ENCODE measurements at regions not wholly inside any gene's neighbourhood (a gene's known extent, or its start where the extent isn't known, plus 50 kb on each side); places are given as distances from the start of the nearest gene placed in this dataset.

GRCh38 chr1:182295697-182296096, 95.9 kb downstream of the GLUL start:
- Histone ChIP-seq H3K9me3 (ENCODE audit: low read depth, low read length) (no peaks in the 10 kb centered on the region), H3K79me2 (ENCODE audit: insufficient read depth, low read length) (no peaks in the 10 kb centered on the region), H3K4me3 (ENCODE audit: insufficient read depth, low read length) (no peak overlapping the region), H2AFZ (ENCODE audit: low read length) (no peak overlapping the region), H3K27me3 (ENCODE audit: insufficient read depth, low read length) (no peaks in the 10 kb centered on the region), H3K27ac (ENCODE audit: low read depth, low read length) (no peak overlapping the region), H3K36me3 (ENCODE audit: insufficient read depth, low read length) (no peaks in the 10 kb centered on the region), H3K4me2 (ENCODE audit: insufficient read depth, low read length) (no peak overlapping the region), H3K4me1 (ENCODE audit: insufficient read depth, low read length) (no peaks in the 10 kb centered on the region), H4K20me1 (ENCODE audit: insufficient read depth, low read length) (no peaks in the 10 kb centered on the region)
- TF ChIP-seq CTCF (IDR thresholded peaks at IDR 0.05; ENCODE audit: extremely low read depth, low read depth, low read length): no peak
- DNase-seq (ENCODE audit: insufficient read length, low spot score, missing footprints): no peak

- peaks cover 14% of the 10 kb centered on the region for H3K4me1 ChIP-seq (ENCODE audit: insufficient read depth, low read length)
- H3K27me3 ChIP-seq (ENCODE audit: insufficient read depth, low read length): no peaks in the 10 kb centered on the region
Measured at GRCh38 chr1:182293119-182293589, 98.4 kb downstream of the GLUL start.

GRCh38 chr1:182292193-182292741, 99.3 kb downstream of the GLUL start:
- Histone ChIP-seq H3K4me1 (ENCODE audit: insufficient read depth, low read length) (peaks cover 14% of the 10 kb centered on the region), H3K27me3 (ENCODE audit: insufficient read depth, low read length) (no peaks in the 10 kb centered on the region), H3K9me3 (ENCODE audit: low read depth, low read length) (no peaks in the 10 kb centered on the region), H3K27ac (ENCODE audit: low read depth, low read length) (no peak overlapping the region), H3K79me2 (ENCODE audit: insufficient read depth, low read length) (no peaks in the 10 kb centered on the region), H3K36me3 (ENCODE audit: insufficient read depth, low read length) (no peaks in the 10 kb centered on the region), H4K20me1 (ENCODE audit: insufficient read depth, low read length) (no peaks in the 10 kb centered on the region), H2AFZ (ENCODE audit: low read length) (no peak overlapping the region), H3K4me3 (ENCODE audit: insufficient read depth, low read length) (no peak overlapping the region), H3K4me2 (ENCODE audit: insufficient read depth, low read length) (no peak overlapping the region)
- TF ChIP-seq CTCF (IDR thresholded peaks at IDR 0.05; ENCODE audit: extremely low read depth, low read depth, low read length): no peak
- no peak for DNase-seq (ENCODE audit: insufficient read length, low spot score, missing footprints)

More at GRCh38 chr1:182293119-182293589, 98.4 kb downstream of the GLUL start:
- H2AFZ ChIP-seq (ENCODE audit: low read length): no peak overlapping the region
- H3K9me3 ChIP-seq (ENCODE audit: low read depth, low read length): no peaks in the 10 kb centered on the region
- no peaks in the 10 kb centered on the region for H4K20me1 ChIP-seq (ENCODE audit: insufficient read depth, low read length)
- no peak overlapping the region for H3K4me2 ChIP-seq (ENCODE audit: insufficient read depth, low read length)
- TF ChIP-seq CTCF (IDR thresholded peaks at IDR 0.05; ENCODE audit: extremely low read depth, low read depth, low read length): no peak
- DNase-seq (ENCODE audit: insufficient read length, low spot score, missing footprints): no peak
- no peaks in the 10 kb centered on the region for H3K79me2 ChIP-seq (ENCODE audit: insufficient read depth, low read length)
- H3K27ac ChIP-seq (ENCODE audit: low read depth, low read length): no peak overlapping the region
- H3K36me3 ChIP-seq (ENCODE audit: insufficient read depth, low read length): no peaks in the 10 kb centered on the region
- H3K4me3 ChIP-seq (ENCODE audit: insufficient read depth, low read length): no peak overlapping the region

GRCh38 chr1:182291584-182292192, 99.9 kb downstream of the GLUL start:
- peaks cover 14% of the 10 kb centered on the region for H3K4me1 ChIP-seq (ENCODE audit: insufficient read depth, low read length)
- no peak overlapping the region for H3K27ac ChIP-seq (ENCODE audit: low read depth, low read length)
- H3K9me3 ChIP-seq (ENCODE audit: low read depth, low read length): no peaks in the 10 kb centered on the region
- no peaks in the 10 kb centered on the region for H3K36me3 ChIP-seq (ENCODE audit: insufficient read depth, low read length)
- H4K20me1 ChIP-seq (ENCODE audit: insufficient read depth, low read length): no peaks in the 10 kb centered on the region
- H3K4me2 ChIP-seq (ENCODE audit: insufficient read depth, low read length): no peak overlapping the region
- TF ChIP-seq CTCF (IDR thresholded peaks at IDR 0.05; ENCODE audit: extremely low read depth, low read depth, low read length): no peak
- H3K79me2 ChIP-seq (ENCODE audit: insufficient read depth, low read length): no peaks in the 10 kb centered on the region
- H3K27me3 ChIP-seq (ENCODE audit: insufficient read depth, low read length): no peaks in the 10 kb centered on the region
- H3K4me3 ChIP-seq (ENCODE audit: insufficient read depth, low read length): no peak overlapping the region
- H2AFZ ChIP-seq (ENCODE audit: low read length): no peak overlapping the region
- no peak for DNase-seq (ENCODE audit: insufficient read length, low spot score, missing footprints)

Data from osteoblast (primary cell).